Psoas muscle (tissue), 7 donors: ENCODE measurements at regions not wholly inside any gene's neighbourhood (a gene's known extent, or its start where the extent isn't known, plus 50 kb on each side); places are given as distances from the start of the nearest gene placed in this dataset.
"Not testable (repeated sequence)": the region's sequence is repeated elsewhere in the genome, so short reads cannot be mapped to it uniquely, and the experiment has no call there.

Experiments used
- ATAC-seq, 4 donors: fragments of 200-7000 bp; cut with Tn5 transposase; one replicate each; pipeline ENCODE4 v1.9.1; 2020; ENCODE audit warnings: moderate library complexity in 3 of 4, mild to moderate bottlenecking in 2 of 4
- DNase-seq, 2 donors: peaks; one replicate each; pipeline ENCODE4 v3.0.0-alpha.2; 2020
- H3K27ac ChIP-seq: fragments of 200-600 bp; one replicate; pipeline ENCODE4 v1.8.0; 2022
- H3K27me3 ChIP-seq, 3 donors: fragments of 200-600 bp in 1 of 3; one replicate each; pipeline versions ENCODE4 v1.6.1 to v1.8.0; 2013 to 2022; ENCODE audit warnings: low read length in 2 of 3, mild to moderate bottlenecking in 2 of 3, moderate library complexity in 1 of 3; ENCODE audit not compliant: insufficient read depth in 3 of 3
- H3K36me3 ChIP-seq, 2 donors: fragments of 200-600 bp in 1 of 2; one replicate each; pipeline versions ENCODE4 v1.6.1 to v1.8.0; 2013 to 2022; ENCODE audit warnings: low read depth in 1 of 2, mild to moderate bottlenecking in 1 of 2, moderate library complexity in 1 of 2; ENCODE audit not compliant: insufficient read depth in 1 of 2
- H3K4me1 ChIP-seq: fragments of 200-600 bp; one replicate; pipeline ENCODE4 v1.8.0; 2022
- H3K4me3 ChIP-seq: fragments of 200-600 bp; one replicate; pipeline ENCODE4 v1.8.0; 2022; ENCODE audit warnings: mild to moderate bottlenecking
- H3K9me3 ChIP-seq: fragments of 200-600 bp; one replicate; pipeline ENCODE4 v1.8.0; 2022
- WGBS, 3 donors: extraction: QIAGEN DNeasy Blood & Tissue Kit; methylation state at CpG; one replicate each; pipeline versions ENCODE4 v1.1.6 to v1.1.7; 2013; 5-methylcytosine and 5-hydroxymethylcytosine counted together
- intact Hi-C, 2 donors: fragments of 100-400 bp; cut with DNase I; formaldehyde crosslinking; loops; one replicate each; pipeline versions ENCODE4 v1.11.0 to v1.14.2; 2022
- donor health status: healthy with polysubstance abuse.
- donor health status: DM: no; HTN: no; CAD: no; lungs with moderate emphysema.
- donor health status: Bipolar disorder and iron deficiency.
- donor health status: healthy.
- donor health status: DM: yes; HTN: yes; CAD: no.
- donor health status: DM: no; HTN: no; CAD: no.
- donor health status: DM: yes; HTN: yes; CAD: no.

GRCh38 chr10:46749470-46749869 lies 161.8 kb upstream of the PTPN20 start:
- intact Hi-C loops, ATAC-seq, DNase-seq, H3K36me3 ChIP-seq, H3K9me3 ChIP-seq, H3K4me1 ChIP-seq, H3K27me3 ChIP-seq, H3K4me3 ChIP-seq, H3K27ac ChIP-seq: not testable (repeated sequence)
- WGBS, 3 donors: 92 to 98% methylated on average over 2 of the region's 2 CpGs; no CpG with 5 or more reads in 1 of the 3 donors

- H3K4me1 ChIP-seq, ATAC-seq, H3K4me3 ChIP-seq, DNase-seq, H3K9me3 ChIP-seq, H3K27ac ChIP-seq, H3K27me3 ChIP-seq, intact Hi-C loops, H3K36me3 ChIP-seq: not testable (repeated sequence)
- WGBS, 3 donors: 54 to 100% (median 87%) methylated on average over 2 to 4 of the region's 5 CpGs
Observed at GRCh38 chr10:46753763-46754162, 157.5 kb upstream of the PTPN20 start.

- intact Hi-C loops, DNase-seq, H3K27ac ChIP-seq, H3K4me1 ChIP-seq, ATAC-seq, H3K9me3 ChIP-seq, H3K4me3 ChIP-seq, H3K27me3 ChIP-seq, H3K36me3 ChIP-seq: not testable (repeated sequence)
Observed at GRCh38 chr10:46761471-46761870, 149.8 kb upstream of the PTPN20 start.

- H3K4me3 ChIP-seq, DNase-seq, H3K9me3 ChIP-seq, H3K36me3 ChIP-seq, H3K27ac ChIP-seq, H3K27me3 ChIP-seq, intact Hi-C loops, ATAC-seq, H3K4me1 ChIP-seq: not testable (repeated sequence)
- WGBS, 3 donors: 84 to 92% (median 91%) methylated on average over 4 to 7 of the region's 8 CpGs
Observed at GRCh38 chr10:46768515-46769291, 142.5 kb upstream of the PTPN20 start.

GRCh38 chr10:46773178-46773896 lies 137.9 kb upstream of the PTPN20 start:
- 87 to 100% (median 89%) methylated on average over 1 to 9 of the region's 15 CpGs for WGBS, 3 donors
- H3K27me3 ChIP-seq, H3K36me3 ChIP-seq, H3K27ac ChIP-seq, H3K9me3 ChIP-seq, DNase-seq, H3K4me3 ChIP-seq, ATAC-seq, H3K4me1 ChIP-seq, intact Hi-C loops: not testable (repeated sequence)

- H3K27ac ChIP-seq, ATAC-seq, H3K4me1 ChIP-seq, H3K36me3 ChIP-seq, H3K4me3 ChIP-seq, DNase-seq, H3K9me3 ChIP-seq, intact Hi-C loops, H3K27me3 ChIP-seq: not testable (repeated sequence)
- 75 to 82% (median 75%) methylated on average over 11 to 13 of the region's 14 CpGs for WGBS, 3 donors
Observed at GRCh38 chr10:46773897-46774236, 137.4 kb upstream of the PTPN20 start.

GRCh38 chr10:46774366-46774765 lies 136.9 kb upstream of the PTPN20 start:
- H3K27ac ChIP-seq, H3K4me1 ChIP-seq, H3K36me3 ChIP-seq, H3K4me3 ChIP-seq, DNase-seq, H3K9me3 ChIP-seq, H3K27me3 ChIP-seq, ATAC-seq, intact Hi-C loops: not testable (repeated sequence)
- WGBS, 3 donors: 87 to 94% (median 92%) methylated on average over 8 to 34 of the region's 42 CpGs

- intact Hi-C loops, H3K36me3 ChIP-seq, H3K27me3 ChIP-seq, H3K9me3 ChIP-seq, H3K27ac ChIP-seq, H3K4me1 ChIP-seq, H3K4me3 ChIP-seq, ATAC-seq, DNase-seq: not testable (repeated sequence)
- 94 to 96% (median 95%) methylated on average over 5 to 32 of the region's 44 CpGs for WGBS, 3 donors
Observed at GRCh38 chr10:46774945-46775667, 136.1 kb upstream of the PTPN20 start.

GRCh38 chr10:46775668-46776059 lies 135.6 kb upstream of the PTPN20 start:
- 91 to 93% (median 93%) methylated on average over 13 to 16 of the region's 17 CpGs for WGBS, 3 donors
- DNase-seq, H3K27ac ChIP-seq, H3K9me3 ChIP-seq, H3K27me3 ChIP-seq, H3K36me3 ChIP-seq, H3K4me1 ChIP-seq, H3K4me3 ChIP-seq, intact Hi-C loops, ATAC-seq: not testable (repeated sequence)

GRCh38 chr10:46779571-46779970 lies 131.7 kb upstream of the PTPN20 start:
- H3K27ac ChIP-seq, H3K4me3 ChIP-seq, H3K9me3 ChIP-seq, intact Hi-C loops, H3K27me3 ChIP-seq, ATAC-seq, H3K36me3 ChIP-seq, H3K4me1 ChIP-seq: not testable (repeated sequence)
- peak; percentile 60 to 68 for DNase-seq
- WGBS, 3 donors: 36 to 54% (median 39%) methylated on average over 9 of the region's 9 CpGs

- intact Hi-C loops, H3K4me3 ChIP-seq, DNase-seq, H3K27me3 ChIP-seq, H3K4me1 ChIP-seq, H3K9me3 ChIP-seq, H3K36me3 ChIP-seq, H3K27ac ChIP-seq, ATAC-seq: not testable (repeated sequence)
- WGBS, 3 donors: 93 to 100% (median 100%) methylated on average over 1 of the region's 1 CpG
Observed at GRCh38 chr10:46780164-46780563, 131.1 kb upstream of the PTPN20 start.
